ENCODE measurements at regions not wholly inside any gene's neighbourhood (a gene's known extent, or its start where the extent isn't known, plus 50 kb on each side); places are given as distances from the start of the nearest gene placed in this dataset.

- no peak for TF ChIP-seq CTCF (IDR thresholded peaks at IDR 0.05)
- TF ChIP-seq ZFX (IDR thresholded peaks at IDR 0.05; ENCODE audit: borderline replicate concordance): no peak
Measured at GRCh38 chr6:167517254-167517916, 192.5 kb downstream of the TTLL2 start.
